H9 (cell line): ENCODE measurements at regions not wholly inside any gene's neighbourhood (a gene's known extent, or its start where the extent isn't known, plus 50 kb on each side); places are given as distances from the start of the nearest gene placed in this dataset.
"Not testable (repeated sequence)": the region's sequence is repeated elsewhere in the genome, so short reads cannot be mapped to it uniquely, and the experiment has no call there.

ENCODE experiments used
- DNase-seq: peaks from one replicate; pipeline ENCODE4 v3.0.0-alpha.2; 2017
- H2AFZ ChIP-seq: one replicate; pipeline ENCODE4 v1.6.1; 2013; ENCODE audit warnings: mild to moderate bottlenecking, low read length, control low read depth, moderate library complexity
- H2AK5ac ChIP-seq: 2 replicates; pipeline ENCODE4 v1.6.1; 2013; ENCODE audit warnings: low read length, control low read depth, mixed read lengths; ENCODE audit not compliant: insufficient read length
- H2BK120ac ChIP-seq: one replicate; pipeline ENCODE4 v1.6.1; 2013; ENCODE audit warnings: low read depth, mild to moderate bottlenecking, low read length, control low read depth, inconsistent platforms; ENCODE audit not compliant: poor library complexity, severe bottlenecking
- H2BK12ac ChIP-seq: 2 replicates; pipeline ENCODE4 v1.6.1; 2013; ENCODE audit warnings: low read length, control low read depth, mixed read lengths, low read depth; ENCODE audit not compliant: insufficient read length
- H2BK15ac ChIP-seq: 2 replicates; pipeline ENCODE4 v1.6.1; 2013; ENCODE audit warnings: low read depth, low read length, control low read depth
- H2BK20ac ChIP-seq: one replicate; pipeline ENCODE4 v1.6.1; 2013; ENCODE audit warnings: low read depth, mild to moderate bottlenecking, low read length, control low read depth, inconsistent platforms; ENCODE audit not compliant: poor library complexity, severe bottlenecking
- H2BK5ac ChIP-seq: 2 replicates; pipeline ENCODE4 v1.6.1; 2013; ENCODE audit warnings: low read length, control low read depth, mixed read lengths; ENCODE audit not compliant: insufficient read length
- H3K14ac ChIP-seq: 2 replicates; pipeline ENCODE4 v1.6.1; 2013; ENCODE audit warnings: low read length, control low read depth; ENCODE audit not compliant: insufficient read depth
- H3K18ac ChIP-seq: 2 replicates; pipeline ENCODE4 v1.6.1; 2013; ENCODE audit warnings: low read depth, mild to moderate bottlenecking, mixed read lengths, low read length, control low read depth; ENCODE audit not compliant: insufficient read length
- H3K23ac ChIP-seq: 2 replicates; pipeline ENCODE4 v1.6.1; 2013; ENCODE audit warnings: low read length, control low read depth, mixed read lengths, low read depth; ENCODE audit not compliant: insufficient read length
- H3K23me2 ChIP-seq: 2 replicates; pipeline ENCODE4 v1.6.1; 2013; ENCODE audit warnings: low read depth, mild to moderate bottlenecking, mixed read lengths, low read length, control low read depth; ENCODE audit not compliant: insufficient read length, poor library complexity, severe bottlenecking
- H3K27ac ChIP-seq: 2 replicates; pipeline ENCODE4 v1.5.1; 2013; ENCODE audit warnings: low read length, control low read depth, mixed read lengths, low read depth; ENCODE audit not compliant: insufficient read length
- H3K27me3 ChIP-seq: 2 replicates; pipeline ENCODE4 v1.6.1; 2013; ENCODE audit warnings: low read length, control low read depth, inconsistent platforms; ENCODE audit not compliant: insufficient read depth
- H3K4ac ChIP-seq: 2 replicates; pipeline ENCODE4 v1.6.1; 2013; ENCODE audit warnings: low read depth, mild to moderate bottlenecking, control low read depth, inconsistent platforms, low read length, moderate library complexity
- H3K4me1 ChIP-seq: 2 replicates; pipeline ENCODE4 v1.6.1; 2013; ENCODE audit warnings: low read length, control low read depth, inconsistent platforms; ENCODE audit not compliant: insufficient read depth
- H3K4me2 ChIP-seq: 2 replicates; pipeline ENCODE4 v1.6.1; 2013; ENCODE audit warnings: low read length, control low read depth, mixed read lengths; ENCODE audit not compliant: insufficient read length, insufficient read depth
- H3K56ac ChIP-seq: 2 replicates; pipeline ENCODE4 v1.6.1; 2013; ENCODE audit warnings: low read depth, mild to moderate bottlenecking, mixed read lengths, low read length, control low read depth; ENCODE audit not compliant: insufficient read length
- H3K79me1 ChIP-seq: 2 replicates; pipeline ENCODE4 v1.6.1; 2013; ENCODE audit warnings: low read depth, mild to moderate bottlenecking, moderate library complexity, low read length, control low read depth, inconsistent platforms; ENCODE audit not compliant: insufficient read depth, poor library complexity, severe bottlenecking
- H3K79me2 ChIP-seq: 2 replicates; pipeline ENCODE4 v1.6.1; 2013; ENCODE audit warnings: low read length, control low read depth, inconsistent platforms; ENCODE audit not compliant: insufficient read depth
- H3K9ac ChIP-seq: 2 replicates; pipeline ENCODE4 v1.6.1; 2013; ENCODE audit warnings: low read length, control low read depth, mixed read lengths; ENCODE audit not compliant: insufficient read length; ENCODE audit errors: extremely low read depth
- H3K9me3 ChIP-seq: one replicate; pipeline ENCODE4 v1.6.1; 2013; ENCODE audit warnings: low read depth, low read length, inconsistent platforms; ENCODE audit not compliant: control insufficient read depth
- H3T11ph ChIP-seq: one replicate; pipeline ENCODE4 v1.6.1; 2013; ENCODE audit warnings: mild to moderate bottlenecking, low read length, control low read depth, inconsistent platforms
- H4K20me1 ChIP-seq: one replicate; pipeline ENCODE4 v1.6.1; 2013; ENCODE audit not compliant: control insufficient read depth, insufficient read length, insufficient read depth
- H4K5ac ChIP-seq: 2 replicates; pipeline ENCODE4 v1.6.1; 2013; ENCODE audit warnings: low read depth, mild to moderate bottlenecking, mixed read lengths, low read length, control low read depth; ENCODE audit not compliant: insufficient read length
- H4K8ac ChIP-seq: replicated peaks from 2 replicates; pipeline ENCODE4 v1.6.1; 2013; ENCODE audit warnings: low read length, control low read depth, mixed read lengths, low read depth; ENCODE audit not compliant: insufficient read length
- H4K91ac ChIP-seq: 2 replicates; pipeline ENCODE4 v1.6.1; 2013; ENCODE audit warnings: low read depth, mild to moderate bottlenecking, moderate library complexity, mixed read lengths, low read length, control low read depth; ENCODE audit not compliant: insufficient read length
- H3K27ac Mint-ChIP-seq, 3 experiments: 2 replicates in 2 of 3; 3 replicates in 1 of 3; pipeline ENCODE4 v1.8.0; 2020 to 2021; ENCODE audit warnings: mixed read lengths in 3 of 3, mild to moderate bottlenecking in 1 of 3, moderate library complexity in 1 of 3
- H3K27me3 Mint-ChIP-seq: 2 replicates; pipeline ENCODE4 v1.8.0; 2021; ENCODE audit warnings: low read depth, mild to moderate bottlenecking, moderate library complexity, mixed read lengths
- H3K36me3 Mint-ChIP-seq, 3 experiments: 2 replicates in 2 of 3; 3 replicates in 1 of 3; pipeline ENCODE4 v1.8.0; 2020 to 2021; ENCODE audit warnings: low read depth in 3 of 3, mixed read lengths in 3 of 3; ENCODE audit not compliant: insufficient read depth in 1 of 3
- H3K4me1 Mint-ChIP-seq, 2 experiments: 2 replicates each; pipeline ENCODE4 v1.8.0; 2020; ENCODE audit warnings: mixed read lengths in 2 of 2
- H3K4me3 Mint-ChIP-seq, 2 experiments: 2 replicates in 1 of 2; 3 replicates in 1 of 2; pipeline ENCODE4 v1.8.0; 2020 to 2021; ENCODE audit warnings: mild to moderate bottlenecking in 2 of 2, mixed read lengths in 2 of 2, moderate library complexity in 1 of 2
- H3K9me3 Mint-ChIP-seq, 2 experiments: 2 replicates in 1 of 2; 3 replicates in 1 of 2; pipeline ENCODE4 v1.8.0; 2020; ENCODE audit warnings: mild to moderate bottlenecking in 2 of 2, mixed read lengths in 2 of 2, moderate library complexity in 1 of 2
- CTCF ChIP-seq: fragments of 200-600 bp; sonication (generic); conservative IDR thresholded peaks from 3 replicates; pipeline ENCODE4 v1.8.0; 2021; ENCODE audit warnings: antibody characterized with exemption, mild to moderate bottlenecking
- WGBS: extraction: QIAGEN DNeasy Blood & Tissue Kit; methylation state at CpG from one replicate; pipeline ENCODE4 v1.1.7; 2013; ENCODE audit warnings: missing lambda C conversion rate, low lambda C conversion rate, mixed read lengths; ENCODE audit not compliant: insufficient read length; ENCODE audit errors: extremely low coverage; 5-methylcytosine and 5-hydroxymethylcytosine counted together

DNA sequence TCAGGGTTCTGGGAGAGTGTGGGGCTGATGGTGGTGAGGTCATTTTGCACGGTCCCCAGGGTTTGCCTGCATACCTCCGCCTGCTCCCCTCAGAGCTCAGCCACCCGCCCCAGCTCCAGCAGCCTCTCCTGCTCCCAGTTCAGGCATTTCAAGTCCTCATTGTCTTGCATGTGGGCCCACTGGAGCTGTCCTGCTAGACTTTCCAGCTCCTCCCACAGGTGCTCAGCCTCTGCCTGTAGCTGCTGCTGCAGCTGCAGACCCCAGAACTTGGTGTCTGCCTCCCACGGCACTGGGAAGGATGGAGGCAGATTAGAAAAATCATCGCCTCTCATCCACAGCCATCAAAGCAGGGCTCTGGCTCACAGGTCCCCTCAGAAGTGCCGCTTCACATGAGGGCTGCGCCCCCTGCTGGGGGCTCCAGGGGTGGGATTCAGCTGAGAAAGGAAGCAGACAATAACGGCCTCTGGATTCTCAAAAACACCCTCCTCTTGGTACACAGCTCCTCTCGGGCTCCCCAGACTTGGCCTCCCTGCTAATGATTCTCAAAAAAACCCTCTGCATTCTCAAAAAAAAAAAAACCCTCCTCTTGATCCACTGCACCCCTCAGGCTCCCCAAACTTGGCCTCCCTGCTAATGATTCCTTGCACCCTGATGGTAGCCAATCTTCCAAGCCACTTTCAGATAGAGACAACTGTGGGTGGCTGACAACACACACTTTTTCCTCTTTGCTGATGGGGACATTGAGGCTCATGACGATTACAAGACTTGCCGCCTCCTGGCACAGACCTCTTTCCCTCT lies 89.3 kb upstream of the C2CD4B start:
- no peak overlapping the region for H2AK5ac ChIP-seq
- no peak overlapping the region for H4K8ac ChIP-seq
- DNase-seq: peak; percentile 82
- H2BK20ac ChIP-seq: no peak overlapping the region
- H3K36me3 Mint-ChIP-seq: peaks cover 0 to 4% (median 0%) of the 10 kb centered on the region in 3 experiments; a peak in 1 of 7 replicates
- H3K4me1 ChIP-seq: no peaks in the 10 kb centered on the region
- peaks cover 7 to 16% of the 10 kb centered on the region in 2 experiments for H3K4me1 Mint-ChIP-seq
- H3K14ac ChIP-seq: no peak overlapping the region
- no peak overlapping the region for H3K23ac ChIP-seq
- H3K56ac ChIP-seq: no peak overlapping the region
- H2AFZ ChIP-seq: no peak overlapping the region
- H3K27me3 Mint-ChIP-seq: peaks cover 16% of the 10 kb centered on the region
- no CpG with 5 or more reads among the region's 11 CpGs for WGBS
- H3K9me3 ChIP-seq: no peaks in the 10 kb centered on the region
- H3K79me2 ChIP-seq: no peaks in the 10 kb centered on the region
- no peak overlapping the region for H3K4me2 ChIP-seq
- H3K4me3 Mint-ChIP-seq: no peak overlapping the region
- no peaks in the 10 kb centered on the region for H3K23me2 ChIP-seq
- no peak overlapping the region for H4K91ac ChIP-seq
- H3K27me3 ChIP-seq: no peaks in the 10 kb centered on the region
- H3K4ac ChIP-seq: no peak overlapping the region
- H3K79me1 ChIP-seq: no peaks in the 10 kb centered on the region
- no peak overlapping the region for H4K5ac ChIP-seq
- no peak overlapping the region for H3T11ph ChIP-seq
- H3K9me3 Mint-ChIP-seq: peaks cover 7 to 19% of the 10 kb centered on the region in 2 experiments
- no peak overlapping the region for H3K27ac ChIP-seq
- no peak overlapping the region for H2BK5ac ChIP-seq
- no peaks in the 10 kb centered on the region for H4K20me1 ChIP-seq
- H2BK15ac ChIP-seq: no peak overlapping the region
- peak; percentile 85 for TF ChIP-seq CTCF
- no peak overlapping the region for H3K18ac ChIP-seq
- H3K27ac Mint-ChIP-seq: no peak overlapping the region; a peak in 1 of 7 replicates
- H3K9ac ChIP-seq: no peak overlapping the region
- H2BK120ac ChIP-seq: no peak overlapping the region
- H2BK12ac ChIP-seq: no peak overlapping the region

DNA sequence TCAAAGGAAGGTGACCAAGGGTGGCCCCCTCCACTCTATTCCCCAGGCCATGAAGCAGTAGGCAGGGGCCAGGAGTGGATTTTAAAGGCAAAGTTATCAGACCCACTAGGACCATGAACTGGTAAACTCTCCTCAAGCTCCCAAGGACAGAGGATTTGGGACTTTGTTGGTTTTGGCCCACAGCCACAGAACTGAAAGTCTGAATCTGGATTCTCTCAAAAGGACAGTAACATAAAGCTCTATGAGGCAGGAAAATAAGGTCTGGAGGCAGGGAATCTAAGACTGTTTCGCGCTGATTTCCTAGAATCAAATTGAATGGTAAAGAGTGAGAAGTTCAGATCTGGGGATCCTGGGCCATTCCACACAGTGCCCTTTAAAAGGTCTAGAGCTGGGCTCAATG lies 91.3 kb upstream of the C2CD4B start:
- not testable (repeated sequence) for H2BK12ac ChIP-seq, H4K8ac ChIP-seq, H3K27ac Mint-ChIP-seq, H3K27ac ChIP-seq, H3T11ph ChIP-seq, DNase-seq, H4K20me1 ChIP-seq, H3K23ac ChIP-seq, H3K4me3 Mint-ChIP-seq, H2BK15ac ChIP-seq, H3K79me2 ChIP-seq, H3K14ac ChIP-seq, H2AK5ac ChIP-seq, H3K23me2 ChIP-seq, H3K18ac ChIP-seq, H4K91ac ChIP-seq, H3K56ac ChIP-seq, H3K27me3 ChIP-seq, H4K5ac ChIP-seq, H3K4me1 ChIP-seq, H3K9me3 ChIP-seq, H3K79me1 ChIP-seq, H2BK120ac ChIP-seq, H3K4me2 ChIP-seq, H2BK20ac ChIP-seq, H2BK5ac ChIP-seq, H3K36me3 Mint-ChIP-seq, H3K4ac ChIP-seq, H3K9ac ChIP-seq, H2AFZ ChIP-seq
- H3K27me3 Mint-ChIP-seq: peaks cover 19% of the 10 kb centered on the region
- H3K9me3 Mint-ChIP-seq: peaks cover 22 to 35% of the 10 kb centered on the region in 2 experiments
- peaks cover 7 to 16% of the 10 kb centered on the region in 2 experiments for H3K4me1 Mint-ChIP-seq
- WGBS: no CpG with 5 or more reads among the region's 2 CpGs
